ENCODE measurements at regions not wholly inside any gene's neighbourhood (a gene's known extent, or its start where the extent isn't known, plus 50 kb on each side); places are given as distances from the start of the nearest gene placed in this dataset.

DNA sequence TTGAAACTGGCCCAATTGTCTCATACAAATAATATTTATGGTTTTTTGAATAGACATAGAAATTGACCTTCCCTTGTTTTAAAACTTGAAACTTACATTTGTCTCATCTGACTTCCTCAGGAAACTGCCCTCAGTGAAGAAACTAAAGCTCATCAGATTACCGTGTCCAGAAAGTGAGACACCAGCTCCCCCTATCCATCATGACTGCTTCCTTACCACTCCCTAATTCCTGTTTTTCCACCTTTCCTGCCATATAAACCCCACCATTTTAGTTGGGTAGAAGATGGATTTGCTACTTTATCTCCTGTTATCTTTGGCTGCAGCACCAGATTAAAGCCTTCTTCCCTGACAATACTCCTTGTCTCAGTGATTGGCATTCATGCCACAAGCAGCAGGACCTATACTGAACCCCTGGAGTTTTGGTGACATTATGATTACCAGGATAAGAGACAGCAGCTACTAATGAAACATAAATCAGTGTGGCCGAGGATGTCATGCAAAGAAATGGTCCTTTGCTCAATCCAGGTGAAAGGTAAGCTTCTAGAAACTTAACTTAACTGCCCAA lies 1627.6 kb upstream of the ZEB2 start:
- DNase-seq (ENCODE audit: low read depth in 3 of 3) = no peak

DNA sequence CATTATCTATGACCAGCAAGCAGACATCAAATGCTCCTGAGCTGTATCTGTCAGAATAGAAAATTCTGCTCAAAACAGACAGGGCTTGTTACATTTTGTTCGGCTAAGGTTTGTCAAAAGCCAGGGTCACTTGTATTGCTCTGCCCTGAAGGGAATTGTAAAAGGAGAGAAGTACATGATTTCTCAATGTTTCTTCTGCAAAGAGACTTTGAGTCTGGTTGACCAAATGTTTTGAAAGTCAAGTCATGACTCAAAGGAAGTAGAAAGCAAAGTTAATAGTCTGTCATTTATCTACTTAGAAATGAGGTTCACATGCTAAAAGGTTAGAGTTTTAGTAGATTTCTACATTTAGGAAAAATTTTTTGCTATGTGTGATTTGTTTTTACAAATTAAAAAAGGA lies 1624.1 kb upstream of the ZEB2 start:
- DNase-seq (ENCODE audit: low read depth in 3 of 3) = no peak

GRCh38 chr2:146138820-146139219 lies 1618.9 kb upstream of the ZEB2 start:
- DNase-seq (ENCODE audit: low read depth in 3 of 3) = no peak

DNA sequence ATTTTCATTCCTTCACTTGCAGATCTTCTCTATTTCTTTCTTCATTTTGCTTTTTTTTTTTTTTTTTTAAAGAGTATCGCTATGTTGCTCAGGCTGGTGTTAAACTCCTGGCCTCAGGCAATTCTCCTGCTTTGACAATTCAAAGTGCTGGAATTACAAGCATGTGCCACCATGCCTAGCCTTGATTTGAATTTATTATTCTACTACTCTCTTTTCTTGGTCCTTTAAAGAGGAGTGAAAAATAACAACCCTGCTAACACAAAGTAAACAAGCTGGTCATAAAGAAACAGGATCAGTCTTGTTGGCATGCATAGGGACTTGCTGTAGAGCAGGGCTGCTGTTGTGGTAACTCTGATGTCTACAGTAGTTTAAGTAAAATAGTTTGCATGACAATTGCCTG lies 1615.3 kb upstream of the ZEB2 start:
- DNase-seq (ENCODE audit: low read depth in 3 of 3) = no peak

- no peak for DNase-seq (ENCODE audit: low read depth in 3 of 3)
Measured at GRCh38 chr2:146131785-146132184, 1611.9 kb upstream of the ZEB2 start.

DNA sequence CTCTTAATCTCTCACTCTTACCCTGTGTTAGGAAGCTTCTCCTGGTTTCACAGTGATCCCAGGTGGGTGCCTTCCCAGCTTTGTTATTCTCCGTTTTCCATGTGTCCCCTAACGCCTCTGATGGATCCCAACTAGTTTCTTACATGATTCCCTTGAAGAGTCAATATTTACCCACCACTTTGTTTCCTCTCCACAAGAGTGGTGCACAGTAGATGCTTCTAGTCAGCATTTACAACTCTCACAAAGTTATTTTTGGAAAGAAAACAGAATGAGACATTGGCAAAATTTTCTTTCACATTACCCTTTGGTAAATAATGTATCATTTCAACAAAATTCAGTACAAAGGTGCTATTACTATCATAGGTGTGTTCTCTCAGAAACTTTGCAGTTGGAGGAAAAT lies 1611.1 kb upstream of the ZEB2 start:
- DNase-seq (ENCODE audit: low read depth in 3 of 3) = no peak

GRCh38 chr2:146130290-146130689 lies 1610.4 kb upstream of the ZEB2 start:
- DNase-seq (ENCODE audit: low read depth in 3 of 3) = no peak

DNA sequence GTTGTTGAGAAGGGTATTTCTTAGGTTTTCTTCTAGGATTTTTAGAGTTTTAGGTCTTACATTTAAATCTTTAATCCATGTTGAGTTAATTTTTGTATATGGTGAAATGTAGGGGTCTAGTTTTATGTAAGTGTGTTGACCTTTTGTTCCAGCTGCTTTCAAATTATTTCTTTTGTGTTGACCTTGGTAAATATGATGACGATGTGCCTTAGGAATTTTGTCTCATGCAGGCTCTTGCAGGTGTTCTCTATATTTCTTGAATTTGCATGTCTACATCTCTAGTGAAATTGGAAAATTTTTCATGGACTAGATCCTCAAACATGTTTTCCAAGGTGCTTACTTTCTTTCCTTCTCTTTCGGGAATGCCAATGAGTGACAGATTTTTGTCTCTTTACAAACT lies 1609.3 kb upstream of the ZEB2 start:
- no peak for DNase-seq (ENCODE audit: low read depth in 3 of 3)

GRCh38 chr2:146128216-146128615 lies 1608.3 kb upstream of the ZEB2 start:
- DNase-seq (ENCODE audit: low read depth in 3 of 3) = no peak

GRCh38 chr2:146125551-146125950 lies 1605.6 kb upstream of the ZEB2 start:
- DNase-seq (ENCODE audit: low read depth in 3 of 3) = no peak

DNA sequence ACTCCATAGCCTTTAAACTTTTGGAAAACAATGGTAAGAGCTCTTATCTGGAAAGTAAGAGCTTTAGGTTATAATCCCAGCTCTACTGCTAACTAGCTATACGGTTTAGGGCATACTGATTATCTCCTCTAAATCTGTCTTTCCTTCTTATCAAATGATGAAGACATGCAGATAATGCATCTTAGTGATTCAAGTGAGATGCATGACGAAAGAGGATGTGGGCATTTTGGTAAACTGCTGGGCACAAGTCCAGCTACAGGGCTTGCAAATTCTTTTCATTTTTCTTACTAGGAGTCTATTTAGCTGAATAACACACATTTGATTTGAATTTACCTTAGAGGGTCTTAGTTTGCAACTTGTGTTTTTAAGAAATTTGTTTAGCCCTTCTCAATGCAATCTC lies 1604.8 kb upstream of the ZEB2 start:
- no peak for DNase-seq (ENCODE audit: low read depth in 3 of 3)

GRCh38 chr2:146123714-146124113 lies 1603.8 kb upstream of the ZEB2 start:
- DNase-seq (ENCODE audit: low read depth in 3 of 3) = no peak

GRCh38 chr2:146123256-146123655 lies 1603.3 kb upstream of the ZEB2 start:
- DNase-seq (ENCODE audit: low read depth in 3 of 3) = no peak

DNA sequence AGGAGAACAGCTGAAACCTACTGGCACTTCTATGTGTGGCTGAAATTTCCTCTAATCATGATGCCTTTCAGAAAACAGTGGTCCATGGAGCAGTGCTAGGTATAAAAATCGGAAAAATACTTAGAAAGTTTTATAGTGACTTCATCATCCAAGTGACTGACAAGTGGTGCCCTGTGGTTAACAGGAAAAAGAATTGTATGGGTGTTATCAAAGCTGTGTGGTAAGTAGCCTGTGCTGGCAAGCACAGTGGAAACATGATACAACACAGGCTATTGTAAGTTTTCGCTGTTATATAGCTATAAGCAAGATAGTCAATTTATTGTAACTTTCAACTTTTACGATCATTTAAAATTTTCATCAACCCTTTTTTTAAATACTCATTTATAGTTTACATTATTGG lies 1599.7 kb upstream of the ZEB2 start:
- DNase-seq (ENCODE audit: low read depth in 3 of 3) = no peak

DNA sequence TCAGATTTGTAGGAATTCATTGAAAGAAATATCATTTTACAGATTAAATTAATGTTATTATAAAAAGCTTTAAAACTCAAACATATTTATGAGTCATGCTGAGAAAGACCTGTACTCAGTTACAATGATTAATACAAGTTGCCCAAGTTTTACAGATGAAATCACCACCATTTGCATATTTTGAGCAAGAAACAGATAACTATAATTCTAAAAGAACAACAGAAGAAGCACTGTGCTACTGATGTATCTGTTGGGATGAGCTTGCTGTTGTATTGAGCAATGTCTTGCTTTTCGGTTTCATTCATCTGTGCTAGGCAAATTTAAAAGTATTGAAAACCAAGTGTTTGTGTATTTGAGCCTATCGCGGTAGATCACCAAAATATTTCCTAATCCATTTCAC lies 1589.1 kb upstream of the ZEB2 start:
- no peak for DNase-seq (ENCODE audit: low read depth in 3 of 3)

- DNase-seq (ENCODE audit: low read depth in 3 of 3) = no peak
Measured at GRCh38 chr2:146094185-146094584, 1574.3 kb upstream of the ZEB2 start.

- DNase-seq (ENCODE audit: low read depth in 3 of 3) = no peak
Measured at GRCh38 chr2:146081459-146081858, 1561.5 kb upstream of the ZEB2 start.

GRCh38 chr2:146080925-146081324 lies 1561.0 kb upstream of the ZEB2 start:
- no peak for DNase-seq (ENCODE audit: low read depth in 3 of 3)

- no peak for DNase-seq (ENCODE audit: low read depth in 3 of 3)
Measured at GRCh38 chr2:146079216-146079615, 1559.3 kb upstream of the ZEB2 start.

GRCh38 chr2:146077156-146077555 lies 1557.2 kb upstream of the ZEB2 start:
- DNase-seq (ENCODE audit: low read depth in 3 of 3) = no peak

- no peak for DNase-seq (ENCODE audit: low read depth in 3 of 3)
Measured at GRCh38 chr2:146068051-146068450, 1548.1 kb upstream of the ZEB2 start.

GRCh38 chr2:146048141-146048540 lies 1528.2 kb upstream of the ZEB2 start:
- no peak for DNase-seq (ENCODE audit: low read depth in 3 of 3)

GRCh38 chr2:146041274-146041910 lies 1521.5 kb upstream of the ZEB2 start:
- DNase-seq (ENCODE audit: low read depth in 3 of 3) = no peak

DNA sequence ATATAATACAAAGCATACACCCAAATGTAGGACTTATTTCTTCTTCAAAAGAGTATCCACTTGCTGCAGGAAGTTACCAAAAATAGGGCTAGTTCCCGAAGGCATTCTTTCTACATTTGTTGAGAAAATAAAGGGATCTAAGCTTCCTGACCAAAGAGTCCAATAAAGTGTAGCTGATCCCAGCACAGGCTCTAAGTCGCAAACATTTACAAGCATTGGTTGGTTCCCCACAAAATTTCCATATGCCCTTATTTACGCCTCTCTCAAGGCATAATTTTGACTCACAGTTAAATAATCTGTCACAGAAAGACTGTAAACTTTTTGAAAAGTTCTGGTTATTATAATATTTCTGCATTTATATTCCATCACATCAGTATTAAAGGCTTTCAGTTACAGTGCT lies 1520.1 kb upstream of the ZEB2 start:
- no peak for DNase-seq (ENCODE audit: low read depth in 3 of 3)
